Adrenal gland (tissue), 9 donors: ENCODE measurements at regions not wholly inside any gene's neighbourhood (a gene's known extent, or its start where the extent isn't known, plus 50 kb on each side); places are given as distances from the start of the nearest gene placed in this dataset.

ENCODE experiments used
- DNase-seq, 7 donors: peaks; one replicate each; pipeline ENCODE4 v3.0.0-alpha.2; 2019 to 2020
- H3K27ac ChIP-seq, 5 donors: fragments of 200-600 bp; sonication (generic) in 4 of 5; 1 replicate in 3 of 5; 2 replicates in 2 of 5; pipeline versions ENCODE4 v1.5.1 to v1.8.0; 2016 to 2020; ENCODE audit warnings: mild to moderate bottlenecking in 1 of 5
- H3K27me3 ChIP-seq: fragments of 200-600 bp; 2 replicates; pipeline ENCODE4 v1.8.0; 2021
- H3K36me3 ChIP-seq, 2 donors: fragments of 200-600 bp; replicated peaks in 1 of 2; 1 replicate in 1 of 2; 2 replicates in 1 of 2; pipeline versions ENCODE4 v1.5.1 to v1.8.0; 2018 to 2022
- H3K4me1 ChIP-seq, 2 donors: fragments of 200-600 bp; replicated peaks in 1 of 2; 1 replicate in 1 of 2; 2 replicates in 1 of 2; pipeline versions ENCODE4 v1.5.1 to v1.8.0; 2018 to 2021
- H3K4me3 ChIP-seq, 4 donors: fragments of 200-600 bp; sonication (generic) in 3 of 4; one replicate each; pipeline ENCODE4 v1.5.1; 2016 to 2018
- H3K9me3 ChIP-seq, 3 donors: fragments of 200-600 bp; sonication (generic) in 1 of 3; replicated peaks in 1 of 3; 1 replicate in 2 of 3; 2 replicates in 1 of 3; pipeline versions ENCODE4 v1.5.1 to v1.8.0; 2016 to 2021
- POLR2A ChIP-seq, 2 donors: fragments of 450-650 bp; IDR thresholded peaks; one replicate each; pipeline ENCODE4 v1.6.1; 2017; ENCODE audit warnings: antibody characterized with exemption in 2 of 2, mild to moderate bottlenecking in 2 of 2, moderate library complexity in 1 of 2
- WGBS, 4 donors: extraction: QIAGEN DNeasy Blood & Tissue Kit in 2 of 4; methylation state at CpG; one replicate each; pipeline versions ENCODE4 v1.1.5 to v1.1.7; 2013 to 2017; 5-methylcytosine and 5-hydroxymethylcytosine counted together
- intact Hi-C, 2 donors: fragments of 100-400 bp; cut with DNase I; formaldehyde crosslinking; loops; one replicate each; pipeline versions ENCODE4 v1.14.1 to v1.15.0; 2022 to 2023
- TF ChIP-seq, protein P1 (sequence below), 6 experiments: fragments of 450-650 bp in 4 of 6; fragments of 200-600 bp in 2 of 6; sonication (generic) in 1 of 6; IDR thresholded peaks; 1 replicate in 5 of 6; 2 replicates in 1 of 6; pipeline versions ENCODE4 v1.5.1 to v1.8.0; 2016 to 2021; ENCODE audit warnings: antibody characterized with exemption in 6 of 6, mild to moderate bottlenecking in 2 of 6, moderate library complexity in 1 of 6
- donor health status: healthy with polysubstance abuse.
- donor health status: Bipolar disorder and iron deficiency.
- donor health status: DM: yes; HTN: yes; CAD: no.
- donor health status: DM: no; HTN: no; CAD: no.
- donor health status: DM: no; HTN: no; CAD: no.

DNA sequence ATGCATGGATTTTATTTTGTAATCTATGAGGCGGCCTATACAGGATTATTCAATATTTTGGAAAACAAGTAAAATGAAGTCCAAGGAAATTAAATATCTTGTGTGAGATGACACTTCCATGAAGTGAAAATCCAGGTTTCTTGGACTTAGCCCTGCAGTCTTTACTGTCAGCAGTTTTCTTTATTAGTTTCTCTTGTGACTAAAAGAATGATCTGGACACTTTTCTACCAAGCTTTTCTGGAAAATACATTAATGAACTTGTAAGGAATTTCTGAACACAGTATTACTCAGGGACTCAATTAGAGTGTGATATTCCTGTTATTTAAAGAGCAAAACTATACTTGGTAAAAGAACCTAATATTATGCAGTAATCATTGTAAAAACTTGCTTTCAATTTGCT lies 610.4 kb upstream of the SLC8A1 start:
- H3K4me3 ChIP-seq, result no peak overlapping the region
- H3K27ac ChIP-seq, result no peak overlapping the region
- H3K36me3 ChIP-seq, result no peaks in the 10 kb centered on the region
- TF ChIP-seq POLR2A (IDR thresholded peaks at IDR 0.05), result no peak
- TF ChIP-seq, protein P1, sequence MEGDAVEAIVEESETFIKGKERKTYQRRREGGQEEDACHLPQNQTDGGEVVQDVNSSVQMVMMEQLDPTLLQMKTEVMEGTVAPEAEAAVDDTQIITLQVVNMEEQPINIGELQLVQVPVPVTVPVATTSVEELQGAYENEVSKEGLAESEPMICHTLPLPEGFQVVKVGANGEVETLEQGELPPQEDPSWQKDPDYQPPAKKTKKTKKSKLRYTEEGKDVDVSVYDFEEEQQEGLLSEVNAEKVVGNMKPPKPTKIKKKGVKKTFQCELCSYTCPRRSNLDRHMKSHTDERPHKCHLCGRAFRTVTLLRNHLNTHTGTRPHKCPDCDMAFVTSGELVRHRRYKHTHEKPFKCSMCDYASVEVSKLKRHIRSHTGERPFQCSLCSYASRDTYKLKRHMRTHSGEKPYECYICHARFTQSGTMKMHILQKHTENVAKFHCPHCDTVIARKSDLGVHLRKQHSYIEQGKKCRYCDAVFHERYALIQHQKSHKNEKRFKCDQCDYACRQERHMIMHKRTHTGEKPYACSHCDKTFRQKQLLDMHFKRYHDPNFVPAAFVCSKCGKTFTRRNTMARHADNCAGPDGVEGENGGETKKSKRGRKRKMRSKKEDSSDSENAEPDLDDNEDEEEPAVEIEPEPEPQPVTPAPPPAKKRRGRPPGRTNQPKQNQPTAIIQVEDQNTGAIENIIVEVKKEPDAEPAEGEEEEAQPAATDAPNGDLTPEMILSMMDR (IDR thresholded peaks at IDR 0.05), result no peak
- H3K27me3 ChIP-seq, result no peaks in the 10 kb centered on the region
- H3K4me1 ChIP-seq, result no peaks in the 10 kb centered on the region
- intact Hi-C loops, result no loop called here
- DNase-seq, result no peak
- H3K9me3 ChIP-seq, result no peaks in the 10 kb centered on the region
- WGBS, 4 donors, result 89 to 98% (median 92%) methylated on average over 1 of the region's 1 CpG

DNA sequence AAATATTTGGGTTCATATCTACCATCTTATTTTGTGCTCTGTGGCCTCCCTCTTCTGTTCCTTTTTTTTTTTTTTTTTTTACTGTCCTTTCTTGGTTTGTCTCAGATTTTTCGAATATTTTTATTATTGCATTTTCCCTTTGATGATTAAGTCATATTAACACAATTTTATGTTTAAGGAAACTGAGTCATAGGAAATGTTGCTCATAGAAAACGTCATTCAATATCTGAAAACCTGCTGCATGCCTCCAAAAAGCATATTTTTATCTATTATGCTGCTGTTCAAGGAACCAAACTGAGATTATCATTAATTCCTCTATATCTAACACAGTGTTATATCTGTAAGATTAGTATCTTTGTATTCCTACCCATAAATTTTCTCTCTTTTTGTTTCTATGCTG lies 614.3 kb upstream of the SLC8A1 start:
- Histone ChIP-seq H3K9me3 (no peaks in the 10 kb centered on the region), H3K27me3 (no peaks in the 10 kb centered on the region), H3K36me3 (no peaks in the 10 kb centered on the region), H3K4me1 (no peaks in the 10 kb centered on the region), H3K27ac (no peak overlapping the region), H3K4me3 (no peak overlapping the region)
- no peak for DNase-seq
- TF ChIP-seq POLR2A (IDR thresholded peaks at IDR 0.05), result no peak
- TF ChIP-seq, protein P1 (IDR thresholded peaks at IDR 0.05), result no peak
- intact Hi-C loops, result no loop called here
- 60 to 84% (median 76%) methylated on average over 2 of the region's 2 CpGs for WGBS, 4 donors

DNA sequence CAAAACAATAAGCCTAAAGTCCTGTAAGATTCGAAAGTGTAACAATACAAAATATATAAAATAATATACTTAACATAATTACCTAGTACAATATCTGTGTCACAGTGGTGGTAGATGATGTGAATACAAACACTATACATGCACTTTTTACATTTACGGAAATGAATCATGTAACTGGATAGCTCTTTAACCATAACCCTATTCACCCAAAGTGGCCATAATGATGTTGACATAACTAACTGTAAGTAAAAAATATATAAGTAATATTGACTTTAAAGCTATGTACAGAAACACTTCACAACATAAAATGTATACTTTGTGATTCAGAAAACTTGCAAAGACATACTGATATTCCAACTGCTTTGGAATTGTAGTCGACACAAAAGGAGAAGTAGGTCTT lies 616.9 kb upstream of the SLC8A1 start:
- intact Hi-C loops, result no loop called here
- Histone ChIP-seq H3K4me1 (no peaks in the 10 kb centered on the region), H3K9me3 (no peaks in the 10 kb centered on the region), H3K27me3 (no peaks in the 10 kb centered on the region), H3K27ac (no peak overlapping the region), H3K36me3 (no peaks in the 10 kb centered on the region), H3K4me3 (no peak overlapping the region)
- no peak for TF ChIP-seq POLR2A (IDR thresholded peaks at IDR 0.05)
- TF ChIP-seq, protein P1 (IDR thresholded peaks at IDR 0.05), result no peak
- 78 to 84% (median 80%) methylated on average over 3 of the region's 3 CpGs for WGBS, 4 donors
- no peak for DNase-seq

DNA sequence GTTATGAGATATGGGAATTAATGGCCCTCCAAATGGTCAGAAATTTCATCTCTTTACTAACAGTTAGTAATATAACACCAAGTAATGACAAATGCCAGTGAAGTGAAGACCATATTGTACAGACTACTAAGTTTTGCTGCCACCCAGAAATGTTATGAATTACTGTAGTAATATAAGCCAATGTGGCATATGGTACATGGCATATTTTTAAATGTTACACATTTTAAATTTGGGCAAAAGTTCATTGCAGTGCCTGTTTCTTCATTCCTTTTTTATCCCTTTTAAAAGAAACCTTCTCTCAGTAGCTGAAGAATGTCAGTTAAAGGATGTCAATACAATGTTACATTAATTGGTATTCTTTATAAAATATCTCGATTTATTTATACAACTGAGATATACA lies 626.5 kb upstream of the SLC8A1 start:
- Histone ChIP-seq H3K27me3 (no peaks in the 10 kb centered on the region), H3K36me3 (no peaks in the 10 kb centered on the region), H3K4me3 (no peak overlapping the region), H3K9me3 (no peaks in the 10 kb centered on the region), H3K27ac (no peak overlapping the region), H3K4me1 (no peaks in the 10 kb centered on the region)
- intact Hi-C loops, result no loop called here
- 76 to 91% (median 83%) methylated on average over 1 of the region's 1 CpG for WGBS, 4 donors
- DNase-seq, result no peak
- no peak for TF ChIP-seq POLR2A (IDR thresholded peaks at IDR 0.05)
- TF ChIP-seq, protein P1 (IDR thresholded peaks at IDR 0.05), result no peak
